SK-N-SH treated with all-trans-retinoic acid at 6 μM for 48 hours (cell line): ENCODE measurements at regions not wholly inside any gene's neighbourhood (a gene's known extent, or its start where the extent isn't known, plus 50 kb on each side); places are given as distances from the start of the nearest gene placed in this dataset.

ENCODE experiments used
- ISL1 ChIP-seq: fragments of 250-450 bp; sonication (Bioruptor Pico); IDR thresholded peaks from 2 replicates; pipeline ENCODE4 v2.1.2; 2022; ENCODE audit warnings: mild to moderate bottlenecking, moderate library complexity
- ZC3H10 ChIP-seq: fragments of 250-450 bp; sonication (Bioruptor Pico); IDR thresholded peaks from 2 replicates; pipeline ENCODE4 v1.5.1; 2021; ENCODE audit warnings: mild to moderate bottlenecking, moderate library complexity
- ZNF70 ChIP-seq: fragments of 450-650 bp; formaldehyde crosslinking; IDR thresholded peaks from 2 replicates; pipeline ENCODE4 v1.5.0; 2020; ENCODE audit warnings: mild to moderate bottlenecking, moderate library complexity
- ZNF8 ChIP-seq: fragments of 450-650 bp; formaldehyde crosslinking; IDR thresholded peaks from 2 replicates; pipeline ENCODE4 v1.5.0; 2020; ENCODE audit warnings: mild to moderate bottlenecking, moderate library complexity
- TF ChIP-seq, protein P1 (sequence below): fragments of 250-450 bp; sonication (Bioruptor Pico); IDR thresholded peaks from 2 replicates; pipeline ENCODE4 v1.5.1; 2021; ENCODE audit warnings: mild to moderate bottlenecking, moderate library complexity
- TF ChIP-seq, protein P2 (sequence below): fragments of 250-450 bp; sonication (Bioruptor Pico); IDR thresholded peaks from 2 replicates; pipeline ENCODE4 v1.8.0; 2021; ENCODE audit warnings: low read depth, mild to moderate bottlenecking, moderate library complexity, borderline replicate concordance
- TF ChIP-seq, protein P3 (sequence below): fragments of 250-450 bp; sonication (Bioruptor Pico); IDR thresholded peaks from 2 replicates; pipeline ENCODE4 v1.5.0; 2020; ENCODE audit warnings: mild to moderate bottlenecking, moderate library complexity

DNA sequence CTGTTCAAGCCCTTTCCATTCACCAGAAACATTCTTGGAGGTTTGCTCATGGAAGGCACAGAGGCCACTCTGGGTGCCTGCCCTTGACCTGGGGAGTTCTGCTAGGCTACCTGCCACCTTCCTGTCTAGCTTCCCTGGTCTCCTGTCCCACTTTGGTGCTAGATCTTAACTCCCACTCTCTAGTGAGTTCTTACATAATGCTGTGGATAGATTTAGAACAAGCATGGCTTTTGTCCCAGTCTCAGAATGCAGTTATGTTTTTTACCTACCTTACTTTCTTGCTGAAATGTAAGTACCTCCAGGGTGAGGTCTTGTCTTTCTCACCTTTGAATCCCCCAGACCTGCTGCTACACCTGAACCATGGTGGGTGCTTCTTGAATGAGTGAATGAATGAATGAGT is 1252.3 kb downstream of the TYW1 start:
- TF ChIP-seq, protein P1, sequence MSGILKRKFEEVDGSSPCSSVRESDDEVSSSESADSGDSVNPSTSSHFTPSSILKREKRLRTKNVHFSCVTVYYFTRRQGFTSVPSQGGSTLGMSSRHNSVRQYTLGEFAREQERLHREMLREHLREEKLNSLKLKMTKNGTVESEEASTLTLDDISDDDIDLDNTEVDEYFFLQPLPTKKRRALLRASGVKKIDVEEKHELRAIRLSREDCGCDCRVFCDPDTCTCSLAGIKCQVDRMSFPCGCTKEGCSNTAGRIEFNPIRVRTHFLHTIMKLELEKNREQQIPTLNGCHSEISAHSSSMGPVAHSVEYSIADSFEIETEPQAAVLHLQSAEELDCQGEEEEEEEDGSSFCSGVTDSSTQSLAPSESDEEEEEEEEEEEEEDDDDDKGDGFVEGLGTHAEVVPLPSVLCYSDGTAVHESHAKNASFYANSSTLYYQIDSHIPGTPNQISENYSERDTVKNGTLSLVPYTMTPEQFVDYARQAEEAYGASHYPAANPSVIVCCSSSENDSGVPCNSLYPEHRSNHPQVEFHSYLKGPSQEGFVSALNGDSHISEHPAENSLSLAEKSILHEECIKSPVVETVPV (CRISPR knock-in tag) = no peak
- TF ChIP-seq ZC3H10 (CRISPR knock-in tag) (no peak), ZNF70 (no peak), ISL1 (CRISPR knock-in tag) (no peak), ZNF8 (no peak)
- TF ChIP-seq, protein P2, sequence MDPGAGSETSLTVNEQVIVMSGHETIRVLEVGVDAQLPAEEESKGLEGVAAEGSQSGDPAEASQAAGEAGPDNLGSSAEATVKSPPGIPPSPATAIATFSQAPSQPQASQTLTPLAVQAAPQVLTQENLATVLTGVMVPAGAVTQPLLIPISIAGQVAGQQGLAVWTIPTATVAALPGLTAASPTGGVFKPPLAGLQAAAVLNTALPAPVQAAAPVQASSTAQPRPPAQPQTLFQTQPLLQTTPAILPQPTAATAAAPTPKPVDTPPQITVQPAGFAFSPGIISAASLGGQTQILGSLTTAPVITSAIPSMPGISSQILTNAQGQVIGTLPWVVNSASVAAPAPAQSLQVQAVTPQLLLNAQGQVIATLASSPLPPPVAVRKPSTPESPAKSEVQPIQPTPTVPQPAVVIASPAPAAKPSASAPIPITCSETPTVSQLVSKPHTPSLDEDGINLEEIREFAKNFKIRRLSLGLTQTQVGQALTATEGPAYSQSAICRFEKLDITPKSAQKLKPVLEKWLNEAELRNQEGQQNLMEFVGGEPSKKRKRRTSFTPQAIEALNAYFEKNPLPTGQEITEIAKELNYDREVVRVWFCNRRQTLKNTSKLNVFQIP = no peak
- TF ChIP-seq, protein P3, sequence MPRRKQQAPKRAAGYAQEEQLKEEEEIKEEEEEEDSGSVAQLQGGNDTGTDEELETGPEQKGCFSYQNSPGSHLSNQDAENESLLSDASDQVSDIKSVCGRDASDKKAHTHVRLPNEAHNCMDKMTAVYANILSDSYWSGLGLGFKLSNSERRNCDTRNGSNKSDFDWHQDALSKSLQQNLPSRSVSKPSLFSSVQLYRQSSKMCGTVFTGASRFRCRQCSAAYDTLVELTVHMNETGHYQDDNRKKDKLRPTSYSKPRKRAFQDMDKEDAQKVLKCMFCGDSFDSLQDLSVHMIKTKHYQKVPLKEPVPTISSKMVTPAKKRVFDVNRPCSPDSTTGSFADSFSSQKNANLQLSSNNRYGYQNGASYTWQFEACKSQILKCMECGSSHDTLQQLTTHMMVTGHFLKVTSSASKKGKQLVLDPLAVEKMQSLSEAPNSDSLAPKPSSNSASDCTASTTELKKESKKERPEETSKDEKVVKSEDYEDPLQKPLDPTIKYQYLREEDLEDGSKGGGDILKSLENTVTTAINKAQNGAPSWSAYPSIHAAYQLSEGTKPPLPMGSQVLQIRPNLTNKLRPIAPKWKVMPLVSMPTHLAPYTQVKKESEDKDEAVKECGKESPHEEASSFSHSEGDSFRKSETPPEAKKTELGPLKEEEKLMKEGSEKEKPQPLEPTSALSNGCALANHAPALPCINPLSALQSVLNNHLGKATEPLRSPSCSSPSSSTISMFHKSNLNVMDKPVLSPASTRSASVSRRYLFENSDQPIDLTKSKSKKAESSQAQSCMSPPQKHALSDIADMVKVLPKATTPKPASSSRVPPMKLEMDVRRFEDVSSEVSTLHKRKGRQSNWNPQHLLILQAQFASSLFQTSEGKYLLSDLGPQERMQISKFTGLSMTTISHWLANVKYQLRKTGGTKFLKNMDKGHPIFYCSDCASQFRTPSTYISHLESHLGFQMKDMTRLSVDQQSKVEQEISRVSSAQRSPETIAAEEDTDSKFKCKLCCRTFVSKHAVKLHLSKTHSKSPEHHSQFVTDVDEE = no peak
